Stimulated activated memory B cell treated with anti-CD40 and anti-IgM and Interleukin-4, amounts not matched to agents 10 μg/mL and 1 μg/mL and 100 μg/mL, for 72 hours (primary cell): ENCODE measurements at regions not wholly inside any gene's neighbourhood (a gene's known extent, or its start where the extent isn't known, plus 50 kb on each side); places are given as distances from the start of the nearest gene placed in this dataset.

ENCODE experiments used
- ATAC-seq: fragments of 150-1000 bp; cut with Tn5 transposase; 2 replicates; pipeline ENCODE4 v1.10.0; 2021
- H3K27ac Mint-ChIP-seq: one replicate; pipeline ENCODE4 v1.8.0; 2022; ENCODE audit warnings: mild to moderate bottlenecking, mixed read lengths
- H3K27me3 Mint-ChIP-seq: one replicate; pipeline ENCODE4 v1.8.0; 2022; ENCODE audit warnings: mixed read lengths
- H3K36me3 Mint-ChIP-seq: one replicate; pipeline ENCODE4 v1.8.0; 2022; ENCODE audit warnings: mixed read lengths
- H3K4me1 Mint-ChIP-seq: one replicate; pipeline ENCODE4 v1.8.0; 2022; ENCODE audit warnings: mixed read lengths
- H3K4me3 Mint-ChIP-seq: one replicate; pipeline ENCODE4 v1.8.0; 2022; ENCODE audit warnings: mild to moderate bottlenecking, moderate library complexity, mixed read lengths
- H3K9me3 Mint-ChIP-seq: one replicate; pipeline ENCODE4 v1.8.0; 2022; ENCODE audit warnings: mixed read lengths

DNA sequence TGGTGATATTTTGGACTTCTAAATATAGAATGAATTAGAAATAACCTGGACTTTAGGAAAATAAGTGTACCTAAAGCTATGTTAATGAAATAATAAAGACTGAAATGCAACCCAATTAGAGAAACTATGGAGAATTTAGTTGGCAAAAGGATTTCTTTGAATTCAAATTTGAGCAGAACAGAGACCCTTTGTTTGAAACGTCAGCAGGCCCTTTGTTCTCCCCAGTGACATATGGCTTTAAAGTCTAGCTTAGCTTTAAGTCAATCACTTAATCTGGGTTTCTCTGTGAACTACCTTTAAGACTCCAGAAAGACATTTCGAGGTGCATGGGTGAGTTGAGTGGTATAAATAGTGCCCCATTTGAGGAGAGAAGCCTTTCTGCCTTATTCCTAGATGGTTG lies 130.5 kb upstream of the CREB1 start:
- Mint-ChIP-seq H3K27me3 (no peaks in the 10 kb centered on the region), H3K9me3 (peaks cover 5% of the 10 kb centered on the region), H3K36me3 (peaks cover 6% of the 10 kb centered on the region), H3K4me1 (no peaks in the 10 kb centered on the region), H3K4me3 (no peak overlapping the region), H3K27ac (no peak overlapping the region)
- no peak for ATAC-seq

DNA sequence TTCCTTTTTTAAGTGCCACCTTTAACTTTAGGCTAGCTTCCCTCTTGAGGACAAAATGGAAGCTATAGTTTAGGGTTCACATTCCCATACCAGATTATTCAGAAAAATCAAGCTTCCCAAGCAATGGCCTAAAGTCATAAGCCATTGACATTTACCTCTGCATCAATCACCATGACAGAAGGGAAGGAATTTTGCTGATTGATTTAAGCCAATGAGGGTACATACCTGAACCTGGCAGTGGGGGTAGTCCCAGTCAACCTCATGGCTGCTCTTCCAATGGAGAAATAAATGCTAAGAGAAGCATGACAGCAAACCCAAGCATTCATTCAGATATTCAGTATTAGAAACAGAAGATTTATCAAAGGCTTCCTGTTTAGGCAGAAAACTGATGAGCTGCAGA lies 128.4 kb upstream of the CREB1 start:
- H3K9me3 Mint-ChIP-seq: no peaks in the 10 kb centered on the region
- H3K27me3 Mint-ChIP-seq: no peaks in the 10 kb centered on the region
- H3K4me1 Mint-ChIP-seq: no peaks in the 10 kb centered on the region
- ATAC-seq: no peak
- peaks cover 13% of the 10 kb centered on the region for H3K36me3 Mint-ChIP-seq
- H3K4me3 Mint-ChIP-seq: no peak overlapping the region
- H3K27ac Mint-ChIP-seq: no peak overlapping the region

DNA sequence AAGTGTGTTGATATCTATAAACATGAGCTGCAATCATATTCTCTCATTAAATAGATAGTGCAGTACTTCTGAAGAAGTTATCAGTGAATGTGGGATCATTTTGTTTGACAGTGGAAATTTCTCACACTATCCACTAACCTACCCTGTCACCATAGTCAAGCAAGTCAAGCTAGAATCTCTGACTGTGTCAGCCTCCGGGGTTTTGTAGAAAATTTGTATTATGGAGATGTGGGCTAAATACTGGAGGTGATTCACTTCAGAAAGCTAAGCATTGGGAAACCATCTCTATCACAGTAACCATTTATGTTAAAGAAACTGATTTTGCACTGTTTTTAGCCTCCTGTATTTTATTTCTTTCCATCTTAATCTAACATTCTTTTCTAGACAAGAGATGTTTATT lies 126.6 kb upstream of the CREB1 start:
- Mint-ChIP-seq H3K4me1 (peaks cover 7% of the 10 kb centered on the region), H3K27me3 (no peaks in the 10 kb centered on the region), H3K36me3 (peaks cover 13% of the 10 kb centered on the region), H3K27ac (no peak overlapping the region), H3K9me3 (no peaks in the 10 kb centered on the region), H3K4me3 (no peak overlapping the region)
- no peak for ATAC-seq

DNA sequence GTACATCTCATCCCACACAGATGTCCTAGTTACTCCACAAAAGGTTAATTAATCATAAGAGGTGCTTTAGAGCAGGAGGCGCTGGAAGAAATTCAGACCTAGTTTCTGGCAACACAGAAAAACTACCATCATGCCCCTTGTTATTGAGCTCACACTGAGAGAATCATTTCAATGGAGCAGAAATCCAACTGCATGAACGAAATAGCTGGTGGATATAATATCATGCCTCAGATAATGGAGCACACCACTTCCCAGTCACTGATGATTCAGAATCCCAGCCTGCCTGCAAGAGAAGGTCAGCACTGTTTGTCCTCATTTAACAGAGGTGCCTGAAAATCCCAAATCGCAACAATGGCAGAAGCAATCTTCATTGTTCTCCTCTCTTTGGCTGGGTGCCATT lies 125.8 kb upstream of the CREB1 start:
- peaks cover 13% of the 10 kb centered on the region for H3K36me3 Mint-ChIP-seq
- no peaks in the 10 kb centered on the region for H3K27me3 Mint-ChIP-seq
- no peak overlapping the region for H3K4me3 Mint-ChIP-seq
- no peak overlapping the region for H3K27ac Mint-ChIP-seq
- H3K4me1 Mint-ChIP-seq: peaks cover 7% of the 10 kb centered on the region
- no peak for ATAC-seq
- H3K9me3 Mint-ChIP-seq: no peaks in the 10 kb centered on the region

DNA sequence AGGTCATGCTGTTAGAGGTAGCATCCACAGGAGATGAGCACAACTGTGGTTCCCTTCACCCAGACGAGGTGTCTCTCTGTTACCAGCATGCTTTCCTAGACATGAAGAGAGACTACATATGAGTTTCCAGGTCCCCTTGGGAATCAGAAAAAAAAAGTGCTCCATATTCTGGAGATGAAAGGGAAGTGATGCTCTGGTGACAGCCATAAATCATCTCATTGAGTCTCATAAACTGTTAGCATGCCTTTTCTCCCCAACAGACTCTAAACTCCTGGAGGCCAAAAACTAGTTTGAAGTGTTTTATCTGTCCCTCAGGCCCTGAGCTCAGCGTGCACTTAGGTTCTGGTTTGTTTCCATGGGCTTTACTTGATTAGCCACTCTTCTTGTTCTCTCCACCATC lies 124.6 kb upstream of the CREB1 start:
- peaks cover 7% of the 10 kb centered on the region for H3K4me1 Mint-ChIP-seq
- no peaks in the 10 kb centered on the region for H3K9me3 Mint-ChIP-seq
- no peak for ATAC-seq
- no peaks in the 10 kb centered on the region for H3K27me3 Mint-ChIP-seq
- H3K36me3 Mint-ChIP-seq: peaks cover 13% of the 10 kb centered on the region
- no peak overlapping the region for H3K27ac Mint-ChIP-seq
- H3K4me3 Mint-ChIP-seq: no peak overlapping the region

DNA sequence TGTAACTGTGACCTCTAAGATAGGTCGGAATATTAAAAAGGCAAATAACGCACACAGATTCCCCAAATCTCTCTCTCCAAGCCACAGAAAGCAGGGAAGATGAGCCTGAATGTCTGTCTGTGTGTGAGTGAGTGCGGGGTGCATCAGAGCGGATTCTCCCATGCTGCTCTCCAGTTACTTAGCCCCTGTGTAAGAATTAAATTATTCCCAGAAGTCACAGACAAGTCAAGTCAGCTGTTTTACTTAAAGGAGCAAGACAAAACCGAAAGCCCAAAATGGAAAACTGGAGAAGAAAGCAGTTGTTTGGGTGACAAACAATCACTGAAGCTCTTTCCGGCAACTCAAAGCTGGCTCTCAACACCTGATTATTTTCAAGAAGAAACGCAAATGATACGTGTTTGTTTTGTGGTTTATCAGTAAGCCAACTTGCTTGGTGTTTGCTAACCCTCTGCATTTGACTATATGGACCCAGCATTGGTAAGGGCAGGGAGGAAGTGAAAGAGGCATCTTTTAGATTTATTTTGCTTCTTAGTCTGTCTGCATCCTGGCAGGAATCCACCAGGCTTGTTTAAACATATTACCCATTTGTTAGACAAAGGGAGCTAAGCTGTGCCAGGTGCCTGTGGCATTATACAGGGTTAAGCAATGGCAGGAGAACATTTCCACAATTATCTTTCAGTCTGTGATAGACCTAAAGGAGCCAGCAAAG lies 121.5 kb upstream of the CREB1 start:
- Mint-ChIP-seq H3K4me3 (no peak overlapping the region), H3K4me1 (peaks cover 7% of the 10 kb centered on the region)

DNA sequence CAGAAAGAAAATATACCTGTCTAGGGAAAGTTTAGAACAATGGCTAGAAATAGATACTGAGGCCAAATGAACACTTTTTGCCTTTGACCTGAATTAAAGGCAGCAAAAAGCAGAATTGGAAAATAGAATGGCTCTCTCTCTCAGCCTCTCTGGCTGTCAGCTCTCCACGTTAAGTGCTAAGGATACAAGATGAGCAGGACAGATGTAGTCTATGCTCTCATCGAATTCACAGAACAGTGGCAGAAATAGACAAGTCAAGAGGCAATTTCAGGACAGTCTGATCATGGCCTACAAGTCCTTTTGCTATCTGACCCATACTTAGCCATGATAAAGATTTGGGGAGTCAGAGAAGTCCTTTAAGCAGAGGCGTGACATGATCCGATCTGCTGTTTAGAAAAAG lies 120.2 kb upstream of the CREB1 start:
- Mint-ChIP-seq H3K4me1 (peaks cover 7% of the 10 kb centered on the region), H3K36me3 (peaks cover 12% of the 10 kb centered on the region), H3K27me3 (no peaks in the 10 kb centered on the region), H3K4me3 (no peak overlapping the region), H3K9me3 (no peaks in the 10 kb centered on the region), H3K27ac (peak overlapping the region; percentile 23)
- no peak for ATAC-seq

More for the DNA sequence above, 121.5 kb upstream of the CREB1 start:
- peaks cover 13% of the 10 kb centered on the region for H3K36me3 Mint-ChIP-seq
- no peaks in the 10 kb centered on the region for H3K27me3 Mint-ChIP-seq
- no peak overlapping the region for H3K27ac Mint-ChIP-seq
- no peaks in the 10 kb centered on the region for H3K9me3 Mint-ChIP-seq
- ATAC-seq: peak; percentile 85

DNA sequence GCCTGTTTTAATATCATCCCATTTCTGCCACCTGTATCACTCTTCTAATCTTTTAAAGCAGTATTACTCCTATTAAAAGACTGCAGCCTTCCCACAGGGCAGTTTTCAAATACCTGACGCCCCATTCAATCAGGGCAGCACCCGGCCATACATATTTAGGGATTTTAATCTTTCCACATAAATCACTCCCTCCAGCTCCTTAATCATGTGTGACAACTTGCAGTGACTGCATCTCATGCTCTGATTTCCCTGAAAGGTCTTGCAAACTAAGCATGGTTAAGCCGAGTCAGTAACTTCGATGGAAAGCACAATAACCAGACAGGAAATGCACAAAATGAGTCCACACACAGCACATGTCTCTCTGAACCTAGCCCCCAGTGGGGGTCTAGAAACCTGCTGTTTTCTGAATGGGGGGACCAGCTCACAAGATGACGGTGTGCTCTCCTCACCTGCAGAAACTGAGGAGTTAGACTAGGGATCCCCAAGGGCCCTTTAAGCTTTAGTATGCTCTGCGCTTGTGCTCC lies 116.9 kb upstream of the CREB1 start:
- no peak overlapping the region for H3K4me3 Mint-ChIP-seq
- H3K27me3 Mint-ChIP-seq: no peaks in the 10 kb centered on the region
- no peak for ATAC-seq
- H3K9me3 Mint-ChIP-seq: no peaks in the 10 kb centered on the region
- no peak overlapping the region for H3K27ac Mint-ChIP-seq
- H3K4me1 Mint-ChIP-seq: peaks cover 3% of the 10 kb centered on the region
- H3K36me3 Mint-ChIP-seq: peaks cover 4% of the 10 kb centered on the region

DNA sequence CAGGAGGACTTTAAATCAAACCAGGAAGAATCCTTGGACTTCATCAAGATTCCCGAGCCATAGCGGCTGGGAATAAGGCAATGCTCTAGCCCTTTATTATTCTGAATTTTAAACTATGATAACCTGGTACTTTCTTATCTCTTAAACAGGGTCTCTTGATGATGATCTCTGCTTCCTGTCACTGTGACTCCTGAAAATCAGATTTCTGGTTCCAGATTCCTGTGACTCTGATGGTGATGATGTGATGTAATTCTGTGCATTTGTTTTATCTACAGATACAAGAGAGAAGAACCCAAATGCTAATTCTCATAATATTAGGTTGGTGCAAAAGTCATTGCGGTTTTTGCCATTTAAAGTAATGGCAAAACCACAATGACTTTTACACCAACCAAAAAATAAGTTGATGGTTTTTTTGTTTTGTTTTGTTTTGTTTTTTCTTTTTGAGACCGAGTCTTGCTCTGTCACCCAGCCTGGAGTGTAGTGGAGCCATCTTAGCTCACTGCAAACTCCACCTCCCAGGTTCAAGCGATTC lies 116.3 kb upstream of the CREB1 start:
- no peak overlapping the region for H3K27ac Mint-ChIP-seq
- no peak overlapping the region for H3K4me3 Mint-ChIP-seq
- H3K36me3 Mint-ChIP-seq: peaks cover 4% of the 10 kb centered on the region
- no peak for ATAC-seq
- no peaks in the 10 kb centered on the region for H3K4me1 Mint-ChIP-seq
- H3K9me3 Mint-ChIP-seq: no peaks in the 10 kb centered on the region
- no peaks in the 10 kb centered on the region for H3K27me3 Mint-ChIP-seq

DNA sequence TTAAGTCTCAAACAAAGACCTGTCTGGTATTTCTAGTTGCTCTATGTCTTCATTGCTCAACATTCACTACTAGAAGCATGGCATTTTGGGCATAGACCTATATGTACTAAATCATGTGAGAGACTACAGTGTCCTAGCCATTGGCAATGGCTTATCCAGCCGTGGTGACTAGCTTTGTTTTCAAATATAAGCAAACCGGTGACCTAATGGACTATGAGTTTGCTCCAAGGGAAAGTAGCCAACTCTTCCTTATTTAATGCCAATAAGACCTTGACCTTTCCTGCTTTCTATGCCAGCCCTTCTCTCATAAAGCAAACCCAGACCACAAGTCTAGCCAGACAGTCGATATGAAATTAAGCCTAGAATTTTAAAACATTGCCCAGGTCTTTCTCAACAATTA lies 113.7 kb upstream of the CREB1 start:
- ATAC-seq: no peak
- Mint-ChIP-seq H3K36me3 (peaks cover 4% of the 10 kb centered on the region), H3K4me3 (no peak overlapping the region), H3K4me1 (no peaks in the 10 kb centered on the region), H3K9me3 (no peaks in the 10 kb centered on the region), H3K27me3 (no peaks in the 10 kb centered on the region), H3K27ac (no peak overlapping the region)

DNA sequence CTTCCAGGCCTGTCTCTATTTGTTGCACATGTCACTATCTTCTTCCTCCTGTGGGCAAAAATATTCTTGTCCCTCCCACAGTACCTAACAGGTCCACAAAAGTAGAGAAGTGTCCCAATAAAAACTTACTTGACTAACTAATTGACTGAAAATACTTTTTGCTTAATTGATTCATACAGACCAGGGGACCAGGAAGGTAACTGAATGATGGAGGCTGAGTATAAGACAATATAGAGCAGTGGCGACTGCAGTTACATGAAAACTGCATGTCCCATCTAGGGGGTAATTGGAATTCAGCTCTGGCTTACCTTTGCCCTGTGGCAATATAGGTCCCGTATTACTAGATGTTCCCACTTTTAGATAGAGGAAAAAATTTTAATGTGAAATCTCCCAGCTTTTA lies 112.9 kb upstream of the CREB1 start:
- no peak for ATAC-seq
- peaks cover 4% of the 10 kb centered on the region for H3K36me3 Mint-ChIP-seq
- no peaks in the 10 kb centered on the region for H3K9me3 Mint-ChIP-seq
- H3K4me1 Mint-ChIP-seq: no peaks in the 10 kb centered on the region
- H3K27ac Mint-ChIP-seq: no peak overlapping the region
- no peaks in the 10 kb centered on the region for H3K27me3 Mint-ChIP-seq
- no peak overlapping the region for H3K4me3 Mint-ChIP-seq

DNA sequence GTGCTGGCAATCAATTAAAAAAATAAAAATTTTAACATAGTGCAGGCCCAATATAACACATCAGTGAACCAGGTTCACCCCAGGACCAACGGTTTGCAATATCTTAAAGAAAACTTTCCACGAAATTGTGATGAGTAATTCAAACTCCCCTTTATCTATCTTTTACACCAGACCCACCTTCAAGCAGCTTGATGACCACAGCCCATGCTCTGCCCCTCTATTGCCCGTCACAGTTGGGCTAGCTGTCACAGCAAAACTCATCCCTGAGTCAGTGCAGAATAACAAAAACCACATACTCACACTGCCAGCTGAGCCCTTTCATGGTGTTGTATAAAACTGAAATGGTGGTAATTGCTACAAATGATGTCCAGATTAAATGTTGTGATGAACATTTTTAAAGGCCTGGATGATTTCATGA lies 112.5 kb upstream of the CREB1 start:
- H3K9me3 Mint-ChIP-seq: no peaks in the 10 kb centered on the region
- no peaks in the 10 kb centered on the region for H3K27me3 Mint-ChIP-seq
- H3K4me1 Mint-ChIP-seq: no peaks in the 10 kb centered on the region
- ATAC-seq: no peak
- H3K27ac Mint-ChIP-seq: no peak overlapping the region
- H3K36me3 Mint-ChIP-seq: peaks cover 4% of the 10 kb centered on the region
- H3K4me3 Mint-ChIP-seq: no peak overlapping the region

DNA sequence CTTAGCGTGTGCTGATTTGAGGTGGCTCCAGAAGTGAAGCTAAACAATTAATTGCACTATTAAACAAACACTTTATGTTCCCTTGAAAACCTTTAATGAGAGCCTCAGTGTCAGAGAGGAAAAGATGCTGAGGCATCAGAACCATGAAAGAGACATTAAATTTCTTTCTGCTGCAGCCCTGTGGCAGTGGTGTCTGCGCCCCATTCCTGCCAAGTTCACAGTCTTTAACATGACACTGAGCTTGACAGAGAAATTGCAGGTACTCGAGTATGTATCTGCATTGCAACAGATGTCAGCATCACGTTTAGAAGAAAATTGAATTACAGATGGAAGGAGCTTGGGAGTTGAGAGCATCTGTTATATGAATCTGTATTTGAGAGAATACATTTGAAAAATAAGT lies 111.3 kb upstream of the CREB1 start:
- Mint-ChIP-seq H3K36me3 (peaks cover 9% of the 10 kb centered on the region), H3K4me3 (no peak overlapping the region), H3K9me3 (peaks cover 4% of the 10 kb centered on the region), H3K4me1 (peaks cover 3% of the 10 kb centered on the region), H3K27me3 (no peaks in the 10 kb centered on the region), H3K27ac (no peak overlapping the region)
- no peak for ATAC-seq

DNA sequence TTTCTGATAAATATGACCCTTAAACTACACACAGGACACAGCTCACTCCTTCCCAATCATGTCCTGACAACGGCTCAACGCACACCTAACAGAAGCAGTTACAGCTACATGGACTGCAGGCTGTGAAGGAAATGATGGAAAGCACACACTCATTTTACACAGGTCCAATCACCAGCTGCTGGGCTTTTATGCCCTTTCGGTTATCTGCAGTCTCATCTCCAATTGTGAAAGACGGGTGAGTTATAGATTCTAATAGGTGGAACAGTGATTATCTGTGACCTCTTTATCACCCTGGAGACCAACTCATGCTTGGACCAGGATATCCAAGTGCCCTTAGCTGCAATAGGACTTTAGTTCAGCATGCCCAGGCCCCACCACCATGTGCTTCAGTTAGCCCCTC lies 110.4 kb upstream of the CREB1 start:
- Mint-ChIP-seq H3K4me3 (no peak overlapping the region), H3K27ac (no peak overlapping the region), H3K27me3 (no peaks in the 10 kb centered on the region), H3K9me3 (peaks cover 4% of the 10 kb centered on the region), H3K4me1 (peaks cover 11% of the 10 kb centered on the region), H3K36me3 (peaks cover 15% of the 10 kb centered on the region)
- no peak for ATAC-seq

DNA sequence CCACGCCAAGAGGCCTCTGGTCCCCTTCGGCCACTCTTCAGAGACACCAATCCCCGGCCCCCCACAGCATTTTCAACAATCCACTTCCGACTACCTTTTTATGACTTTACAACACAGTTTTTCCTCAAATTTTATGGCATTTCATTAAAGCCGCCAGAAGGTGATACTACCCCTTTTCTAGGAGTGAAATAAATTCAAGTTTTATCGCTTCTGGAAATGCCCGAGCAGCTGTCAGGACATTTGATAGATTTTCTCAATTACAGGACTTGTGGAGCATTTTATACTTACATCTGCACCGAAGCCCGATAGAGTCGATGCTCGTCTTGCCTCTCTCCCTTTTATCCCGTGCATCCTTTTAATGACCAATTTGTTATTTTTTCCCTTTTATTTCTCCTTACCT lies 108.1 kb upstream of the CREB1 start:
- Mint-ChIP-seq H3K36me3 (peaks cover 10% of the 10 kb centered on the region), H3K4me3 (no peak overlapping the region), H3K9me3 (peaks cover 4% of the 10 kb centered on the region), H3K27me3 (no peaks in the 10 kb centered on the region), H3K4me1 (peaks cover 11% of the 10 kb centered on the region), H3K27ac (no peak overlapping the region)
- ATAC-seq: no peak

DNA sequence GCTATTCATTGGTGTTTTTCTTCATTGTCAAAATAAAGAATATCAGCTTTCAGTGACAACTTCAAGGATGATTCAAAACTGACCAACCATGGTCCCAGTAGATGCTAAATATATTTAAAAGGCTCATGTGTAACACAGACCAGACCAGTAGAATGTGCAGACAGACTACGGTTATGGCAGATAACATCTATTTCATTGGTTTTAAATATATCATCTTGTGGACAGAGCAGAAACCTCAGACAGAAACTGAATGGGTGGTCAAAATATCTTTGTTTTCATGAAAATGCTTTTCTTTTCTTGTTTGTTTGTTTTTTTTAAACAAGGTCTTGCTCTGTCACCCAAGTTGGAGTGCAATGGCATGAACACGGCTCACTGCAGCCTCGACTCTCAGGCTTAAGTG lies 107.4 kb upstream of the CREB1 start:
- Mint-ChIP-seq H3K9me3 (peaks cover 4% of the 10 kb centered on the region), H3K4me3 (no peak overlapping the region), H3K27ac (no peak overlapping the region), H3K4me1 (peaks cover 11% of the 10 kb centered on the region), H3K27me3 (no peaks in the 10 kb centered on the region), H3K36me3 (peaks cover 10% of the 10 kb centered on the region)
- ATAC-seq: no peak
